K562 (cell line): ENCODE measurements at regions not wholly inside any gene's neighbourhood (a gene's known extent, or its start where the extent isn't known, plus 50 kb on each side); places are given as distances from the start of the nearest gene placed in this dataset.
A peak's percentile ranks its signal among the peaks of the same experiment; 100 is the strongest.

ENCODE experiments used
- DEAF1 ChIP-seq: fragments of 450-650 bp; formaldehyde crosslinking; IDR thresholded peaks from 2 replicates; pipeline ENCODE4 v1.4.0; 2020; ENCODE audit warnings: mild to moderate bottlenecking, moderate library complexity
- HMBOX1 ChIP-seq: sonication (generic); IDR thresholded peaks from 2 replicates; pipeline ENCODE4 v1.6.1; 2016
- KHSRP ChIP-seq: fragments of 450-650 bp; IDR thresholded peaks from 2 replicates; pipeline ENCODE4 v1.6.1; 2017
- MEF2D ChIP-seq: conservative IDR thresholded peaks from 2 replicates; pipeline ENCODE4 v1.6.1; 2016; ENCODE audit warnings: low read depth, missing genetic modification characterization, missing compliant biosample characterization
- NCOA4 ChIP-seq: fragments of 450-650 bp; IDR thresholded peaks from 2 replicates; pipeline ENCODE4 v1.6.1; 2018; ENCODE audit warnings: mild to moderate bottlenecking; ENCODE audit not compliant: partially characterized antibody
- NR2C1 ChIP-seq, 2 experiments: fragments of 450-650 bp; IDR thresholded peaks; 2 replicates each; pipeline ENCODE4 v1.6.1; 2017; ENCODE audit warnings: mild to moderate bottlenecking in 2 of 2, antibody characterized with exemption in 1 of 2, inconsistent platforms in 1 of 2, missing compliant biosample characterization in 1 of 2, missing genetic modification characterization in 1 of 2
- NR2C2 ChIP-seq, 2 experiments: fragments of 200-800 bp in 1 of 2; sonication (Bioruptor generic) in 1 of 2; sonication (generic) in 1 of 2; formaldehyde crosslinking in 1 of 2; IDR thresholded peaks; 2 replicates each; pipeline versions ENCODE4 v1.6.1 to v1.8.0; 2016 to 2022; ENCODE audit warnings: mild to moderate bottlenecking in 1 of 2, missing compliant biosample characterization in 1 of 2, missing genetic modification characterization in 1 of 2, missing genetic modification reagents in 1 of 2
- PTTG1 ChIP-seq: fragments of 450-650 bp; IDR thresholded peaks from 2 replicates; pipeline ENCODE4 v1.6.1; 2016; ENCODE audit warnings: low read depth, mild to moderate bottlenecking, missing genetic modification characterization, missing compliant biosample characterization
- RNF2 ChIP-seq: sonication (generic); IDR thresholded peaks from 2 replicates; pipeline ENCODE4 v1.6.1; 2016
- RUNX1 ChIP-seq: sonication (generic); IDR thresholded peaks from 2 replicates; pipeline ENCODE4 v1.6.1; 2016; ENCODE audit warnings: antibody characterized with exemption, low read depth
- SFPQ ChIP-seq: fragments of 200-400 bp; formaldehyde crosslinking; IDR thresholded peaks from 2 replicates; pipeline ENCODE4 v1.6.1; 2017; ENCODE audit warnings: mild to moderate bottlenecking, low read depth, low read length, moderate library complexity
- YBX1 ChIP-seq: fragments of 450-650 bp; IDR thresholded peaks from 2 replicates; pipeline ENCODE4 v1.7.1; 2016; ENCODE audit warnings: mild to moderate bottlenecking
- TF ChIP-seq, protein P1 (sequence below): fragments of 250-450 bp; sonication (Bioruptor Pico); IDR thresholded peaks from 2 replicates; pipeline ENCODE4 v1.4.0; 2020
- TF ChIP-seq, protein P2 (sequence below), 2 experiments: fragments of 450-650 bp; formaldehyde crosslinking in 1 of 2; IDR thresholded peaks; 2 replicates each; pipeline versions ENCODE4 v1.4.0 to v1.6.1; 2014 to 2020; ENCODE audit warnings: mild to moderate bottlenecking in 2 of 2, borderline replicate concordance in 1 of 2, low read depth in 1 of 2

DNA sequence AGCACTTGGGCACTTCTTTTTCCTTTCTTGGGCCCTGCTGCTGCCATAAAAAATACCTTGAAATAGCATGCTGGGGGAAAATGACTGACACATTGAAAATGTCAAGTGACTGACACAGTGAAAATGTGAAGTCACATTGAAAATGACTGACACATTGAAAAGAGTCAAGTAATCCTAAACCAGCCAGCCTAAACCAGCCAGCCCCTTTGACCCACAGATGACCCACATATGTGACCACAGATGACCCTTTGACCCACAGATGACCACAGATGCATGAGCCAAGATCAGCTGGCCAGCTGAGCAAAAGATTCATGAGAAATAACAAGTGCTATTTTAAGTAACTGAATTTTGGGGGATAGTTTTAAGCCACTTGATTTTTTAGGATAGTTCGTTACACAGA lies 97.8 kb upstream of the SLC28A3 start (continued):
- TF ChIP-seq, protein P1, sequence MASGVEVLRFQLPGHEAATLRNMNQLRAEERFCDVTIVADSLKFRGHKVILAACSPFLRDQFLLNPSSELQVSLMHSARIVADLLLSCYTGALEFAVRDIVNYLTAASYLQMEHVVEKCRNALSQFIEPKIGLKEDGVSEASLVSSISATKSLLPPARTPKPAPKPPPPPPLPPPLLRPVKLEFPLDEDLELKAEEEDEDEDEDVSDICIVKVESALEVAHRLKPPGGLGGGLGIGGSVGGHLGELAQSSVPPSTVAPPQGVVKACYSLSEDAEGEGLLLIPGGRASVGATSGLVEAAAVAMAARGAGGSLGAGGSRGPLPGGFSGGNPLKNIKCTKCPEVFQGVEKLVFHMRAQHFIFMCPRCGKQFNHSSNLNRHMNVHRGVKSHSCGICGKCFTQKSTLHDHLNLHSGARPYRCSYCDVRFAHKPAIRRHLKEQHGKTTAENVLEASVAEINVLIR = no peak
- TF ChIP-seq HMBOX1 (peak; percentile 63), PTTG1 (tag) (no peak), RUNX1 (no peak), SFPQ (no peak), NCOA4 (no peak), NR2C2 (CRISPR knock-in tag; IDR thresholded peaks at IDR 0.05) (no peak), NR2C2 (tag; IDR thresholded peaks at IDR 0.05) (peak; percentile 54; the same call in 1 of the 2 replicates), RNF2 (no peak), YBX1 (no peak), MEF2D (tag) (0 out of 2 replicates have a peak, but pooled peaks have one; percentile 56), DEAF1 (CRISPR knock-in tag) (no peak), KHSRP (no peak), NR2C1 (IDR thresholded peaks at IDR 0.05) (no peak), NR2C1 (tag; IDR thresholded peaks at IDR 0.05) (peak; percentile 69)
- TF ChIP-seq, protein P2, sequence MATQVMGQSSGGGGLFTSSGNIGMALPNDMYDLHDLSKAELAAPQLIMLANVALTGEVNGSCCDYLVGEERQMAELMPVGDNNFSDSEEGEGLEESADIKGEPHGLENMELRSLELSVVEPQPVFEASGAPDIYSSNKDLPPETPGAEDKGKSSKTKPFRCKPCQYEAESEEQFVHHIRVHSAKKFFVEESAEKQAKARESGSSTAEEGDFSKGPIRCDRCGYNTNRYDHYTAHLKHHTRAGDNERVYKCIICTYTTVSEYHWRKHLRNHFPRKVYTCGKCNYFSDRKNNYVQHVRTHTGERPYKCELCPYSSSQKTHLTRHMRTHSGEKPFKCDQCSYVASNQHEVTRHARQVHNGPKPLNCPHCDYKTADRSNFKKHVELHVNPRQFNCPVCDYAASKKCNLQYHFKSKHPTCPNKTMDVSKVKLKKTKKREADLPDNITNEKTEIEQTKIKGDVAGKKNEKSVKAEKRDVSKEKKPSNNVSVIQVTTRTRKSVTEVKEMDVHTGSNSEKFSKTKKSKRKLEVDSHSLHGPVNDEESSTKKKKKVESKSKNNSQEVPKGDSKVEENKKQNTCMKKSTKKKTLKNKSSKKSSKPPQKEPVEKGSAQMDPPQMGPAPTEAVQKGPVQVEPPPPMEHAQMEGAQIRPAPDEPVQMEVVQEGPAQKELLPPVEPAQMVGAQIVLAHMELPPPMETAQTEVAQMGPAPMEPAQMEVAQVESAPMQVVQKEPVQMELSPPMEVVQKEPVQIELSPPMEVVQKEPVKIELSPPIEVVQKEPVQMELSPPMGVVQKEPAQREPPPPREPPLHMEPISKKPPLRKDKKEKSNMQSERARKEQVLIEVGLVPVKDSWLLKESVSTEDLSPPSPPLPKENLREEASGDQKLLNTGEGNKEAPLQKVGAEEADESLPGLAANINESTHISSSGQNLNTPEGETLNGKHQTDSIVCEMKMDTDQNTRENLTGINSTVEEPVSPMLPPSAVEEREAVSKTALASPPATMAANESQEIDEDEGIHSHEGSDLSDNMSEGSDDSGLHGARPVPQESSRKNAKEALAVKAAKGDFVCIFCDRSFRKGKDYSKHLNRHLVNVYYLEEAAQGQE (IDR thresholded peaks at IDR 0.05; ENCODE audit: borderline replicate concordance) = peak; percentile 74
- TF ChIP-seq, protein P2 (CRISPR knock-in tag; IDR thresholded peaks at IDR 0.05; ENCODE audit: low read depth) = no peak
